OCI-LY3 (cell line): ENCODE measurements at regions not wholly inside any gene's neighbourhood (a gene's known extent, or its start where the extent isn't known, plus 50 kb on each side); places are given as distances from the start of the nearest gene placed in this dataset.

Source experiments
- H2AFZ ChIP-seq: fragments of 200-600, 300-600 bp; shearing (Covaris generic); 2 replicates; pipeline ENCODE4 v1.6.0; 2014; ENCODE audit warnings: antibody characterized with exemption, low read depth, low read length
- H3K27ac ChIP-seq: fragments of 200-600, 300-600 bp; sonication (generic); 2 replicates; pipeline ENCODE4 v1.5.1; 2014; ENCODE audit warnings: mild to moderate bottlenecking, low read length, moderate library complexity, mixed read lengths
- H3K27me3 ChIP-seq: fragments of 200-600, 300-600 bp; sonication (generic); 2 replicates; pipeline ENCODE4 v1.6.1; 2014; ENCODE audit warnings: low read depth, low read length, mixed read lengths
- H3K36me3 ChIP-seq: fragments of 200-600, 300-600 bp; sonication (generic); replicated peaks from 2 replicates; pipeline ENCODE3; 2014; ENCODE audit warnings: low read depth, low read length, mixed read lengths
- H3K4me1 ChIP-seq: fragments of 300-600, 200-600 bp; sonication (generic); 2 replicates; pipeline ENCODE4 v1.6.1; 2014; ENCODE audit warnings: low read length, mixed read lengths
- H3K4me2 ChIP-seq: fragments of 200-600, 300-600 bp; sonication (generic); 2 replicates; pipeline ENCODE4 v1.6.1; 2014; ENCODE audit warnings: low read length, mixed read lengths
- H3K4me3 ChIP-seq: fragments of 300-600, 200-600 bp; sonication (generic); 2 replicates; pipeline ENCODE4 v1.5.1; 2014; ENCODE audit warnings: antibody characterized with exemption, mild to moderate bottlenecking, low read length, moderate library complexity
- H3K79me2 ChIP-seq: fragments of 300-600, 200-600 bp; shearing (Covaris generic); 2 replicates; pipeline ENCODE4 v1.6.1; 2014; ENCODE audit warnings: mild to moderate bottlenecking, low read length, mixed read lengths
- H3K9ac ChIP-seq: fragments of 300-600, 200-600 bp; shearing (Covaris generic); 2 replicates; pipeline ENCODE4 v1.6.0; 2014; ENCODE audit warnings: mild to moderate bottlenecking, low read length, moderate library complexity
- H3K9me3 ChIP-seq: fragments of 200-600, 300-600 bp; shearing (Covaris generic); 2 replicates; pipeline ENCODE4 v1.6.1; 2014; ENCODE audit warnings: low read length, mixed read lengths; ENCODE audit not compliant: insufficient read depth
- H4K20me1 ChIP-seq: fragments of 200-600, 300-600 bp; sonication (generic); 2 replicates; pipeline ENCODE4 v1.6.1; 2016; ENCODE audit warnings: low read length, mixed read lengths; ENCODE audit not compliant: insufficient read depth
- CTCF ChIP-seq: fragments of 200-600, 300-600 bp; sonication (generic); IDR thresholded peaks from 2 replicates; pipeline ENCODE4 v1.5.1; 2014; ENCODE audit warnings: antibody characterized with exemption, low read length, low read depth
- EZH2phosphoT487 ChIP-seq: fragments of 200-600 bp; shearing (Covaris generic); IDR thresholded peaks from 2 replicates; pipeline ENCODE4 v1.6.1; 2018; ENCODE audit warnings: antibody characterized with exemption, mixed run types, low read depth

- Histone ChIP-seq H2AFZ (no peak overlapping the region), H3K79me2 (no peaks in the 10 kb centered on the region), H3K9ac (no peak overlapping the region), H3K4me3 (no peak overlapping the region), H4K20me1 (no peaks in the 10 kb centered on the region), H3K4me2 (no peak overlapping the region), H3K4me1 (peaks cover 10% of the 10 kb centered on the region; the same call in 1 of the 2 replicates), H3K27me3 (no peaks in the 10 kb centered on the region), H3K36me3 (no peaks in the 10 kb centered on the region), H3K9me3 (no peaks in the 10 kb centered on the region), H3K27ac (no peak overlapping the region)
- TF ChIP-seq CTCF (no peak), EZH2phosphoT487 (no peak)
Observed at GRCh38 chr4:96677499-96677898, 837.6 kb downstream of the PDHA2 start.

GRCh38 chr4:96681218-96681617 is 841.3 kb downstream of the PDHA2 start:
- Histone ChIP-seq H4K20me1 (no peaks in the 10 kb centered on the region), H3K4me2 (no peak overlapping the region), H3K9ac (no peak overlapping the region), H3K4me1 (peaks cover 6% of the 10 kb centered on the region; the same call in 1 of the 2 replicates), H3K36me3 (no peaks in the 10 kb centered on the region), H3K79me2 (no peaks in the 10 kb centered on the region), H3K9me3 (no peaks in the 10 kb centered on the region), H3K27me3 (no peaks in the 10 kb centered on the region), H3K4me3 (no peak overlapping the region), H2AFZ (no peak overlapping the region), H3K27ac (no peak overlapping the region)
- TF ChIP-seq EZH2phosphoT487 (no peak), CTCF (no peak)

GRCh38 chr4:96685691-96686090 is 845.8 kb downstream of the PDHA2 start:
- TF ChIP-seq EZH2phosphoT487 (no peak), CTCF (no peak)
- Histone ChIP-seq H4K20me1 (no peaks in the 10 kb centered on the region), H3K27me3 (no peaks in the 10 kb centered on the region), H3K79me2 (no peaks in the 10 kb centered on the region), H3K27ac (no peak overlapping the region), H3K4me3 (no peak overlapping the region), H3K4me1 (no peaks in the 10 kb centered on the region), H3K9ac (no peak overlapping the region), H3K36me3 (no peaks in the 10 kb centered on the region), H3K9me3 (no peaks in the 10 kb centered on the region), H3K4me2 (no peak overlapping the region), H2AFZ (no peak overlapping the region)

GRCh38 chr4:96691521-96691920 is 851.6 kb downstream of the PDHA2 start:
- H3K36me3 ChIP-seq: no peaks in the 10 kb centered on the region
- TF ChIP-seq EZH2phosphoT487 (no peak), CTCF (no peak)
- no peak overlapping the region for H2AFZ ChIP-seq
- no peak overlapping the region for H3K4me2 ChIP-seq
- no peaks in the 10 kb centered on the region for H4K20me1 ChIP-seq
- no peaks in the 10 kb centered on the region for H3K4me1 ChIP-seq
- no peaks in the 10 kb centered on the region for H3K79me2 ChIP-seq
- H3K9me3 ChIP-seq: no peaks in the 10 kb centered on the region
- no peak overlapping the region for H3K27ac ChIP-seq
- H3K9ac ChIP-seq: no peak overlapping the region
- H3K4me3 ChIP-seq: no peak overlapping the region
- no peaks in the 10 kb centered on the region for H3K27me3 ChIP-seq
